ENCODE measurements at regions not wholly inside any gene's neighbourhood (a gene's known extent, or its start where the extent isn't known, plus 50 kb on each side); places are given as distances from the start of the nearest gene placed in this dataset.

DNA sequence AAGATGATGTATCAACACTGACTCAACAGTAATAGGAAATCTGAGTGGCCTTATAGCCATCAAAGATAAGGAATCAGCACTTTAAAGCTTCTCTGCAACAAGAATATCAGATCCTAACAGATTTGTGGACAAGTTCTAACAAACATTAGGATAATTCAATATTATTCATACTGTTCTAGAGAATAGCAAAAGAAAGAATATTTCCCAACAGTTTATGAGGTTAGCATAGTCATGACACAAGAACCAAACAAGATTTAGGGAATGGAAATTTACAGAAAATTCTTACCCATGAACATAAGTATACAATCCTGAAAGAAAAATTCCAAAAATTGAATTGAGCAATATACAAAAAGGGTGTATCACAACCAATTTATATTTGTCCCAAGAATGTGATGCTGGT, 64.3 kb upstream of the BTBD3 start (continued):
- TF ChIP-seq, protein P1, sequence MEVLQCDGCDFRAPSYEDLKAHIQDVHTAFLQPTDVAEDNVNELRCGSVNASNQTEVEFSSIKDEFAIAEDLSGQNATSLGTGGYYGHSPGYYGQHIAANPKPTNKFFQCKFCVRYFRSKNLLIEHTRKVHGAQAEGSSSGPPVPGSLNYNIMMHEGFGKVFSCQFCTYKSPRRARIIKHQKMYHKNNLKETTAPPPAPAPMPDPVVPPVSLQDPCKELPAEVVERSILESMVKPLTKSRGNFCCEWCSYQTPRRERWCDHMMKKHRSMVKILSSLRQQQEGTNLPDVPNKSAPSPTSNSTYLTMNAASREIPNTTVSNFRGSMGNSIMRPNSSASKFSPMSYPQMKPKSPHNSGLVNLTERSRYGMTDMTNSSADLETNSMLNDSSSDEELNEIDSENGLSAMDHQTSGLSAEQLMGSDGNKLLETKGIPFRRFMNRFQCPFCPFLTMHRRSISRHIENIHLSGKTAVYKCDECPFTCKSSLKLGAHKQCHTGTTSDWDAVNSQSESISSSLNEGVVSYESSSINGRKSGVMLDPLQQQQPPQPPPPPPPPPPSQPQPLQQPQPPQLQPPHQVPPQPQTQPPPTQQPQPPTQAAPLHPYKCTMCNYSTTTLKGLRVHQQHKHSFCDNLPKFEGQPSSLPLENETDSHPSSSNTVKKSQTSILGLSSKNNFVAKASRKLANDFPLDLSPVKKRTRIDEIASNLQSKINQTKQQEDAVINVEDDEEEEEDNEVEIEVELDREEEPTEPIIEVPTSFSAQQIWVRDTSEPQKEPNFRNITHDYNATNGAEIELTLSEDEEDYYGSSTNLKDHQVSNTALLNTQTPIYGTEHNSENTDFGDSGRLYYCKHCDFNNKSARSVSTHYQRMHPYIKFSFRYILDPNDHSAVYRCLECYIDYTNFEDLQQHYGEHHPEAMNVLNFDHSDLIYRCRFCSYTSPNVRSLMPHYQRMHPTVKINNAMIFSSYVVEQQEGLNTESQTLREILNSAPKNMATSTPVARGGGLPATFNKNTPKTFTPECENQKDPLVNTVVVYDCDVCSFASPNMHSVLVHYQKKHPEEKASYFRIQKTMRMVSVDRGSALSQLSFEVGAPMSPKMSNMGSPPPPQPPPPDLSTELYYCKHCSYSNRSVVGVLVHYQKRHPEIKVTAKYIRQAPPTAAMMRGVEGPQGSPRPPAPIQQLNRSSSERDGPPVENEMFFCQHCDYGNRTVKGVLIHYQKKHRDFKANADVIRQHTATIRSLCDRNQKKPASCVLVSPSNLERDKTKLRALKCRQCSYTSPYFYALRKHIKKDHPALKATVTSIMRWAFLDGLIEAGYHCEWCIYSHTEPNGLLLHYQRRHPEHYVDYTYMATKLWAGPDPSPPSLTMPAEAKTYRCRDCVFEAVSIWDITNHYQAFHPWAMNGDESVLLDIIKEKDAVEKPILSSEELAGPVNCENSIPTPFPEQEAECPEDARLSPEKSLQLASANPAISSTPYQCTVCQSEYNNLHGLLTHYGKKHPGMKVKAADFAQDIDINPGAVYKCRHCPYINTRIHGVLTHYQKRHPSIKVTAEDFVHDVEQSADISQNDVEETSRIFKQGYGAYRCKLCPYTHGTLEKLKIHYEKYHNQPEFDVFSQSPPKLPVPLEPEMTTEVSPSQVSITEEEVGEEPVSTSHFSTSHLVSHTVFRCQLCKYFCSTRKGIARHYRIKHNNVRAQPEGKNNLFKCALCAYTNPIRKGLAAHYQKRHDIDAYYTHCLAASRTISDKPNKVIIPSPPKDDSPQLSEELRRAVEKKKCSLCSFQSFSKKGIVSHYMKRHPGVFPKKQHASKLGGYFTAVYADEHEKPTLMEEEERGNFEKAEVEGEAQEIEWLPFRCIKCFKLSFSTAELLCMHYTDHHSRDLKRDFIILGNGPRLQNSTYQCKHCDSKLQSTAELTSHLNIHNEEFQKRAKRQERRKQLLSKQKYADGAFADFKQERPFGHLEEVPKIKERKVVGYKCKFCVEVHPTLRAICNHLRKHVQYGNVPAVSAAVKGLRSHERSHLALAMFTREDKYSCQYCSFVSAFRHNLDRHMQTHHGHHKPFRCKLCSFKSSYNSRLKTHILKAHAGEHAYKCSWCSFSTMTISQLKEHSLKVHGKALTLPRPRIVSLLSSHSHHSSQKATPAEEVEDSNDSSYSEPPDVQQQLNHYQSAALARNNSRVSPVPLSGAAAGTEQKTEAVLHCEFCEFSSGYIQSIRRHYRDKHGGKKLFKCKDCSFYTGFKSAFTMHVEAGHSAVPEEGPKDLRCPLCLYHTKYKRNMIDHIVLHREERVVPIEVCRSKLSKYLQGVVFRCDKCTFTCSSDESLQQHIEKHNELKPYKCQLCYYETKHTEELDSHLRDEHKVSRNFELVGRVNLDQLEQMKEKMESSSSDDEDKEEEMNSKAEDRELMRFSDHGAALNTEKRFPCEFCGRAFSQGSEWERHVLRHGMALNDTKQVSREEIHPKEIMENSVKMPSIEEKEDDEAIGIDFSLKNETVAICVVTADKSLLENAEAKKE (CRISPR knock-in tag; IDR thresholded peaks at IDR 0.05), result no peak
- TF ChIP-seq POLR2AphosphoS5 (IDR thresholded peaks at IDR 0.05; ENCODE audit: low read depth), result no peak
- no peak for TF ChIP-seq NANOG (IDR thresholded peaks at IDR 0.05; ENCODE audit: borderline replicate concordance)
- no peak for TF ChIP-seq ZNF114 (CRISPR knock-in tag; IDR thresholded peaks at IDR 0.05)
- TF ChIP-seq, protein P2, sequence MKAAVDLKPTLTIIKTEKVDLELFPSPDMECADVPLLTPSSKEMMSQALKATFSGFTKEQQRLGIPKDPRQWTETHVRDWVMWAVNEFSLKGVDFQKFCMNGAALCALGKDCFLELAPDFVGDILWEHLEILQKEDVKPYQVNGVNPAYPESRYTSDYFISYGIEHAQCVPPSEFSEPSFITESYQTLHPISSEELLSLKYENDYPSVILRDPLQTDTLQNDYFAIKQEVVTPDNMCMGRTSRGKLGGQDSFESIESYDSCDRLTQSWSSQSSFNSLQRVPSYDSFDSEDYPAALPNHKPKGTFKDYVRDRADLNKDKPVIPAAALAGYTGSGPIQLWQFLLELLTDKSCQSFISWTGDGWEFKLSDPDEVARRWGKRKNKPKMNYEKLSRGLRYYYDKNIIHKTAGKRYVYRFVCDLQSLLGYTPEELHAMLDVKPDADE (IDR thresholded peaks at IDR 0.05), result no peak
- TF ChIP-seq JUNB (IDR thresholded peaks at IDR 0.05; ENCODE audit: unreplicated experiment), result no peak

DNA sequence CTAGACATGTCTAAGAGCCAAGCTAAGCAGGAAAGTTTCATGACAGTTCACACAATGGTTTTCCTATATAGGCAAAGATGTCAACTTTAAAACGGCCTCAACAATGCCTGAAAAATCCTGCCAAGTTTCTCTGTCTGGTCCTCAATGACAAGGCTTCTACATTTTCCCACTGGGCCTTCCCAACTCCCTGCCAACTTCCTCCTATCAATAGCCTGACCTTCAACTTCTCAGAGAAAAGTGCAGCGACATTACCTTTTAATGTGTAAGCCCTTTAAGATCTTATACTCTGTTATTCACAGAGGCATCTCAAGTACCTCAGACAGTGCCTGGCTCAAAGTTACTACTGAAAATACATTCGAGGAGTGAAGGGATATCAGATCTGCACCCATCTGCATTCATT, 56.2 kb upstream of the BTBD3 start:
- no peaks in the 10 kb centered on the region; the same call in 2 of the 3 replicates for H3K9me3 Mint-ChIP-seq

More for the DNA sequence above, 56.2 kb upstream of the BTBD3 start:
- H3K4me3 Mint-ChIP-seq, result no peak overlapping the region
- H3K36me3 ChIP-seq (ENCODE audit: insufficient read depth), result no peaks in the 10 kb centered on the region
- DNase-seq (ENCODE audit: low spot score) (no peak), ATAC-seq (no peak)
- no peak overlapping the region for H3K27ac ChIP-seq (ENCODE audit: low read depth)
- H2AFZ ChIP-seq, result no peak overlapping the region
- no peaks in the 10 kb centered on the region for H3K4me1 Mint-ChIP-seq
- H3K36me3 Mint-ChIP-seq (ENCODE audit: low read depth), result no peaks in the 10 kb centered on the region
- H3K27me3 Mint-ChIP-seq (ENCODE audit: insufficient read depth, low read depth, poor library complexity), result no peaks in the 10 kb centered on the region
- no peaks in the 10 kb centered on the region for H3K4me1 ChIP-seq (ENCODE audit: insufficient read depth)
- no peak overlapping the region for H3K4me3 ChIP-seq
- no peaks in the 10 kb centered on the region for H4K20me1 ChIP-seq (replicated peaks; ENCODE audit: insufficient read depth)
- H3K9me2 ChIP-seq (ENCODE audit: insufficient read depth), result peaks cover 9% of the 10 kb centered on the region; the same call in 1 of the 2 replicates
- H3K79me2 ChIP-seq (replicated peaks; ENCODE audit: insufficient read depth), result no peaks in the 10 kb centered on the region
- no peak overlapping the region for H3K27ac Mint-ChIP-seq
- no peak for TF ChIP-seq STAT1 (IDR thresholded peaks at IDR 0.05; ENCODE audit: unreplicated experiment)
- TF ChIP-seq, protein P3, sequence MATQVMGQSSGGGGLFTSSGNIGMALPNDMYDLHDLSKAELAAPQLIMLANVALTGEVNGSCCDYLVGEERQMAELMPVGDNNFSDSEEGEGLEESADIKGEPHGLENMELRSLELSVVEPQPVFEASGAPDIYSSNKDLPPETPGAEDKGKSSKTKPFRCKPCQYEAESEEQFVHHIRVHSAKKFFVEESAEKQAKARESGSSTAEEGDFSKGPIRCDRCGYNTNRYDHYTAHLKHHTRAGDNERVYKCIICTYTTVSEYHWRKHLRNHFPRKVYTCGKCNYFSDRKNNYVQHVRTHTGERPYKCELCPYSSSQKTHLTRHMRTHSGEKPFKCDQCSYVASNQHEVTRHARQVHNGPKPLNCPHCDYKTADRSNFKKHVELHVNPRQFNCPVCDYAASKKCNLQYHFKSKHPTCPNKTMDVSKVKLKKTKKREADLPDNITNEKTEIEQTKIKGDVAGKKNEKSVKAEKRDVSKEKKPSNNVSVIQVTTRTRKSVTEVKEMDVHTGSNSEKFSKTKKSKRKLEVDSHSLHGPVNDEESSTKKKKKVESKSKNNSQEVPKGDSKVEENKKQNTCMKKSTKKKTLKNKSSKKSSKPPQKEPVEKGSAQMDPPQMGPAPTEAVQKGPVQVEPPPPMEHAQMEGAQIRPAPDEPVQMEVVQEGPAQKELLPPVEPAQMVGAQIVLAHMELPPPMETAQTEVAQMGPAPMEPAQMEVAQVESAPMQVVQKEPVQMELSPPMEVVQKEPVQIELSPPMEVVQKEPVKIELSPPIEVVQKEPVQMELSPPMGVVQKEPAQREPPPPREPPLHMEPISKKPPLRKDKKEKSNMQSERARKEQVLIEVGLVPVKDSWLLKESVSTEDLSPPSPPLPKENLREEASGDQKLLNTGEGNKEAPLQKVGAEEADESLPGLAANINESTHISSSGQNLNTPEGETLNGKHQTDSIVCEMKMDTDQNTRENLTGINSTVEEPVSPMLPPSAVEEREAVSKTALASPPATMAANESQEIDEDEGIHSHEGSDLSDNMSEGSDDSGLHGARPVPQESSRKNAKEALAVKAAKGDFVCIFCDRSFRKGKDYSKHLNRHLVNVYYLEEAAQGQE (IDR thresholded peaks at IDR 0.05; ENCODE audit: unreplicated experiment), result no peak
- TF ChIP-seq ZNF331 (CRISPR knock-in tag; IDR thresholded peaks at IDR 0.05; ENCODE audit: low read depth), result no peak
- no peak for TF ChIP-seq ZNF114 (CRISPR knock-in tag; IDR thresholded peaks at IDR 0.05)
- no peak for TF ChIP-seq POLR2AphosphoS5 (IDR thresholded peaks at IDR 0.05; ENCODE audit: low read depth)
- TF ChIP-seq, protein P4, sequence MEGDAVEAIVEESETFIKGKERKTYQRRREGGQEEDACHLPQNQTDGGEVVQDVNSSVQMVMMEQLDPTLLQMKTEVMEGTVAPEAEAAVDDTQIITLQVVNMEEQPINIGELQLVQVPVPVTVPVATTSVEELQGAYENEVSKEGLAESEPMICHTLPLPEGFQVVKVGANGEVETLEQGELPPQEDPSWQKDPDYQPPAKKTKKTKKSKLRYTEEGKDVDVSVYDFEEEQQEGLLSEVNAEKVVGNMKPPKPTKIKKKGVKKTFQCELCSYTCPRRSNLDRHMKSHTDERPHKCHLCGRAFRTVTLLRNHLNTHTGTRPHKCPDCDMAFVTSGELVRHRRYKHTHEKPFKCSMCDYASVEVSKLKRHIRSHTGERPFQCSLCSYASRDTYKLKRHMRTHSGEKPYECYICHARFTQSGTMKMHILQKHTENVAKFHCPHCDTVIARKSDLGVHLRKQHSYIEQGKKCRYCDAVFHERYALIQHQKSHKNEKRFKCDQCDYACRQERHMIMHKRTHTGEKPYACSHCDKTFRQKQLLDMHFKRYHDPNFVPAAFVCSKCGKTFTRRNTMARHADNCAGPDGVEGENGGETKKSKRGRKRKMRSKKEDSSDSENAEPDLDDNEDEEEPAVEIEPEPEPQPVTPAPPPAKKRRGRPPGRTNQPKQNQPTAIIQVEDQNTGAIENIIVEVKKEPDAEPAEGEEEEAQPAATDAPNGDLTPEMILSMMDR (conservative IDR thresholded peaks at IDR 0.05; ENCODE audit: low read depth in 2 of 2), result no peak
- no peaks in the 10 kb centered on the region for H3F3A ChIP-seq (replicated peaks; ENCODE audit: low read depth)
- H3K27me3 ChIP-seq (ENCODE audit: insufficient read depth), result no peaks in the 10 kb centered on the region
- no peak overlapping the region for H3K4me2 ChIP-seq

Measured in GM23338 (cell line).